NCI-H1417 treated with DMSO at 0.1 percent for 48 hours (cell line): ENCODE measurements at regions not wholly inside any gene's neighbourhood (a gene's known extent, or its start where the extent isn't known, plus 50 kb on each side); places are given as distances from the start of the nearest gene placed in this dataset.
"Not testable (repeated sequence)": the region's sequence is repeated elsewhere in the genome, so short reads cannot be mapped to it uniquely, and the experiment has no call there.

ENCODE experiments used
- DNase-seq: peaks from one replicate; lab custom pipeline; 2025; lab: John Stamatoyannopoulos, UW

GRCh38 chr3:25895443-25895842 is 105.6 kb downstream of the OXSM start:
- no peak for DNase-seq

- no peak for DNase-seq
Measured at GRCh38 chr3:25897019-25897418, 107.1 kb downstream of the OXSM start.

GRCh38 chr3:25899352-25900101 is 109.6 kb downstream of the OXSM start:
- DNase-seq: no peak

GRCh38 chr3:25900161-25900560 is 110.3 kb downstream of the OXSM start:
- DNase-seq: no peak

- DNase-seq: no peak
Measured at GRCh38 chr3:25901796-25902195, 111.9 kb downstream of the OXSM start.

DNA sequence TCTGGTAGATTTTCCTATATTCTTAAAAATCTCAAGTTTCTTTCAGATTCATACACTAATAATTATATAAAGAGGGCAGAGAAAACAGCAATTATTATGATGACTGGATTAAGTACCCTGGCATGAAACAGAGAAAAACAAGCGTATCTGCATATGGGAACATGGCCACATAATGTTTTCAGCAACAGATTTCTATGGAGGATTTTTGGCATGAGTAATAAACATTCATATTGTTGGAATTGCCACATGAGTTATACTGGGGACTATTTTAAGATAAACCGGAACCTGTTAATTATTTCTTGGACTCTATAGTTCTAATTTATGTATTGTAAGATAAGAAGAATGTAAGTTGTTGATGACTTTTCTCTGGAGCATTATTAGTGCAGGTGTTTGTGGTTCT is 112.7 kb downstream of the OXSM start:
- DNase-seq: no peak

DNA sequence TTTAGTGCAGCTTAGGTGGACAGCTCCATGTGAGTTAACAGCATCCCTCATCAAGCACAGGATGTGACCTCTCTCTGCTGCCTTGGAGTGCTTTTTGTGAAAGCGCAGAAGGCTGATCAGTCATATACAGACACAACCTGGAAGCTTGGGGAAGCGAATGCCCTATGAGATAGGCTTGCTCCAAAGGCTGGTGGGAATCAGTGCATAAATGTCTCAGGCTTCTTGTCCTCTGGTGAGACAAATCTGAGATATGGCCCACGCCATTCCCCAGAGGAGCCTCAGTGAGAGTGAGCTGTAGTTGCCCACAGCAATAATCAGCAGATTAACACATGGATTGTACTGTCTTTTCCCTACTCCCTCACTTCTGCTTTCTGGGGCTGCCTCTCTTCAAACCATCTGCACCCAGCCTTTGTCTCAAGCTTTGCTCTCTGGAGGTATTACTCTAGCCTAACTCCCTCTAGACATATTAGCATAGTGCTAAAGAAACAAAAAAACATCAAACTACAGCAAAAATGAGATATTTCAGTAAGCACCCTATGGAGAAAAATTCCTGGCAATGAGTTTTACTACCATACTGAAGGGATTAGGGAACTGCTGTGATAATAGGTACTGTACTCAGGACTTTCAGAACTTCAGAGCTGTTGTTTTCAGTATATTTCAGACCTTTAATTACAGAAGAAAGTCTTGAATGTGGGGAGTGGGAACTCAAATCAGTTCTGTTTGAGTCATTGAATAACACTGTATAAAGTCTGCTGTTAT is 113.7 kb downstream of the OXSM start:
- DNase-seq: no peak

- DNase-seq: no peak
Measured at GRCh38 chr3:25904206-25904605, 114.3 kb downstream of the OXSM start.

GRCh38 chr3:25906132-25906906 is 116.4 kb downstream of the OXSM start:
- DNase-seq: no peak

GRCh38 chr3:25907081-25907480 is 117.2 kb downstream of the OXSM start:
- no peak for DNase-seq

GRCh38 chr3:25910105-25910504 is 120.2 kb downstream of the OXSM start:
- DNase-seq: no peak

GRCh38 chr3:25910997-25911396 is 121.1 kb downstream of the OXSM start:
- no peak for DNase-seq

- DNase-seq: no peak
Measured at GRCh38 chr3:25911525-25912295, 121.8 kb downstream of the OXSM start.

GRCh38 chr3:25913179-25913578 is 123.3 kb downstream of the OXSM start:
- DNase-seq: no peak

GRCh38 chr3:25915673-25916072 is 125.8 kb downstream of the OXSM start:
- DNase-seq: no peak

DNA sequence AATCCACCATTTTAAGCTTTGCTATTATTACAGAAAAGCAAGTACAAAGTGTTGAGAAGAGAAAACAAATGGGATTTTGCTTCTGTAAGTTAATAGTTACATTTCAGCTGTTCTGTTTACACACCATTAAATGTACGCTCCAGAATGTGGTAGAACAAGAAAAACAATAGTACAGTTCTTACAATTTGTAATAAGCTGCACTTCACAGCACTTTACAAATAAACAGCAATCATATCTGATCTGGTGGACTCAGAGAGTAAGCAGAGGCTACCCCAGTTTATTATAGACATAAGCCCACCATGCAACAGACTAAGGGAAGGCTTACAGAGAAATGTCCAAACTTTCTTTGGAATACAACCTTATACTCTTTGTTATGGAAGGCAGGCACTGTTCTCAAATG is 126.4 kb downstream of the OXSM start:
- DNase-seq: no peak

DNA sequence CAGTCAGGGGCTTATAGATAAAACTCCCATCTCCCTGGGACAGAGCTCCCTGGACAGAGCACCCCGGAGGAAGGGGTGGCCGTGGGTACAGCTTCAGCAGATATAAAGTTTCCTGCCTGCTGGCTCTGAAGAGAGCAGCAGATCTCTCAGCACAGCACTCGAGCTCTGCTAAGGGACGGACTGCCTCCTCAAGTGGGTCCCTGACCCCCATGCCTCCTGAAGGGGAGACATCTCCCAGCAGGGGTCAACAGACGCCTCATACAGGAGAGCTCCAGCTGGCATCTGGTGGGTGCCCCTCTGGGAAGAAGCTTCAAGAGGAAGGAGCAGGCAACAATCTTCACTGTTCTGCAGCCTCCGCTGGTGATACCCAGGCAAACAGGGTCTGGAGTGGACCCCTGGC is 142.1 kb downstream of the OXSM start:
- DNase-seq: not testable (repeated sequence)

GRCh38 chr3:25938566-25939325 is 148.9 kb downstream of the OXSM start:
- DNase-seq: no peak

- DNase-seq: no peak
Measured at GRCh38 chr3:25940935-25941334, 151.0 kb downstream of the OXSM start.

- DNase-seq: no peak
Measured at GRCh38 chr3:25944329-25944728, 154.4 kb downstream of the OXSM start.

GRCh38 chr3:25945366-25945765 is 155.5 kb downstream of the OXSM start:
- no peak for DNase-seq
